Suppressor macrophage (primary cell): ENCODE measurements at regions not wholly inside any gene's neighbourhood (a gene's known extent, or its start where the extent isn't known, plus 50 kb on each side); places are given as distances from the start of the nearest gene placed in this dataset.
A peak's percentile ranks its signal among the peaks of the same experiment; 100 is the strongest.

Experiments used
- DNase-seq, 4 experiments: peaks; one replicate each; pipeline ENCODE4 v3.0.0-alpha.2; 2020 to 2022

DNA sequence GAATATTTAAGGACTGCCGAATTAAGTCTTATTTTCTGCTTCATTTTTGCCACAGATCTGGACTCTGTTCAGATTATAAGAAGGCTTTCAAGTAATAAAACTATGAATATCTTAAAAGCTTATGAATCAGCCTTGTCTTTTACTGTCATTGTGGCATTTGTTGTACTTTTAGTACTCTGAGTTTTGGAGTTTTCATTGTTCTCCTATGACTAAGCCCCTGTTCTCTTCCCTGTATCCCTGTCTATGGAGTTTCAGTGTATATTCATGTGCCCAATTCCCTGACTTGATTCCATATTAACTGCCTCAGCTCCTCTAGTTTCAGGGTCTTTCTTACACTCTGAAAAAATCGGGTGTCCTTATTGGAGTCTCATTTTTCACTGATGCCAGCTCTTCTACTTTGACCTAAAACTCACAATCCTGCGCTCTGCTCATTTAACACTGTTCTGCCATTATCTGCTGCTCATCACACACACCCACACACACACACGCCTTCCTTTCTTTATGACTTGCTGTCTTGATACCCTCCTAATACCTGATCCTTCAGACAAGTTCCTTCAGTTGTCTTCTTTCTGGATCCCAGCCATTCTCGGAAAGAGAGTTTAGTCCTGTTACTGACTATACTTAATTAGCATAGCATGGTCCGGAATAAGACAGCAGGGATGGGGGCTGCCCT lies 511.8 kb downstream of the CPS1 start:
- DNase-seq: no peak

DNA sequence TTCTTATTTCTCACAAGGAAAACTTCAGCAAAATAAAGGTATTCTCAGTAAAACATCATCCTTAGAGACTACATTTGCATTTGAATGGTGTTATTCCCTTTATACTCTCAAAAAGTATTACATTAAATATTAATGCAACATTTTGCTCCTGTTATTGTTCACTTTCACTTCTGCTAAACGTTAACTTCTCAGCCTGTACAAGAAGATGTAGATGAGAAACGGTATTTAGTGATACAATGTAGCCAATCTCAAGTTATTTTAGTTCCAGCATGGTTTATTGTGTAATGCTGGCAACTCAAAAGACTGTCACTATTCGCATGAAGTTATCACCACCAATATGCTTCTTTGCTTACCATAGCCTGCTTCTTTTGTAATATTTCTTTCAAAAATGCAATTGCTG lies 514.1 kb downstream of the CPS1 start:
- DNase-seq: no peak

DNA sequence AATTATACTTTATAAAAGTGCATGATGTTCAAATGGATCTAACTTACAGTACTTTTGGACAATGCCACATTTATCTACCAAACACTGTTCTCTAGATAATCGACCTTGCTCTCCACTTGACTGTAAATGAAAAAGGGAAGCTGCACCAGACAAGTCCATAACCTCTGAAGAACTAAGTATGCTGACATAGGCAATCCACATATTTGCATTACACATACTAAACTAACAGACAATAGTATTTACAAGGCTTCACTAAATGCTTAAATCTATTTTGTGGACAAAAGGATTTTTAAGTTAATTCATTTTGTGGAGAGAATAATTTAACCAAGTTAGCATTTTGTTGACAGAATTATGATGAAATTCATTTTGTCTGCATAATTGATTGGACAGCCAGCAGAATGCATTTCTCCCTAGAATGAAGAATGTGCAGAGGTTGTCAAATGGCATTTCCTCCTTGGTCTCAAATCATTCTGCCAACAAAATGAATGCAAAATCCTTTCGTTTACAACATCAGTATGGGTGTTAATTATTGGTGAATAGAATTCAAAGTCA lies 520.9 kb downstream of the CPS1 start:
- DNase-seq: peak in 1 of 4 experiments; percentile 12

DNA sequence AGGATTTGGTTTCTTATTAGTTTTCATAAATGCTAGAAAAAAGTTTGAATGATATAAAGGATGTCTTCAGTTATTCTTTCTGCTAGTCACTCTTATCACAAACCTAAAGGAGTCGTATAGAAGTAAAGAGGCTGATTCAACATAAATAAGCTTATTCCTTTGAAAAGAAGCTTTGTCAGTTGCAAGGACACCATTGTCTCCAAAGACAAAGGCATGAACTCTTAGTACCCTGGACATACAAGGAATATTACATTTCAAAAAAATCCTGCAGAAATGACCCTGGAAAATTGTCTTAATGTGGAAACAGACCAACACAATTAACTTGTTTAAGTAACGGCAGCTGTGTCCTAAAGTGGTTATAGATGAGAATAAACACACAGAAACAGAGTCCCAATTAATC lies 528.0 kb downstream of the CPS1 start:
- no peak for DNase-seq

DNA sequence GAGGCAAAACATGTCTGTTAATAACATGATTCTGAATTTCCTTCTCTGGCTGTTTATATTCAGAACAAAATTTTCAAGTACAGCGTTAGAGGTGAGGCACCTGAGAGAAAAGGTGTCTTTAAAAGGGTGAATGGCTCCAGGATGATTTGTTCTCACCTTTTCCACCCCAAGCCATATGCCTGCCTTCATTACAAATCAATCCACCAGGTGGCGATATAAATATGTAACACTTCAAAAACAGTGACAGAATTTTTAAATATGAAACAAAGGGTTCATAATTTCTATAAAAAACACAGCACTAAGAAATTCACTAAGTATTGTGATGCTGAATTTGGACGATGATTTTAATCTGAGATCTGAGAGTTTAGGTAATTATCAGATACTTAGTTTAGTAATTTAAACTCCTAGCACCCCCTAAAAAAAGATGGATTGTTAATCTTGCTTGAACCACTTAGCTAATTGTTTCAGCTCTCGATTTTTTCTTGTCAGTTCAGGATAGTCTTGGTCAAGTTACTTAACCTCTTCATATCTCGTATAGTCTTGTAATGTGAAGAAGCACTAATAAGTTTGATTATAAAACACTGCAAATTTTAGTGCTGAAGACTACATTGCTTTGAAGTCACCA lies 528.8 kb downstream of the CPS1 start:
- peak; percentile 3 to 35 (median 16) for DNase-seq

DNA sequence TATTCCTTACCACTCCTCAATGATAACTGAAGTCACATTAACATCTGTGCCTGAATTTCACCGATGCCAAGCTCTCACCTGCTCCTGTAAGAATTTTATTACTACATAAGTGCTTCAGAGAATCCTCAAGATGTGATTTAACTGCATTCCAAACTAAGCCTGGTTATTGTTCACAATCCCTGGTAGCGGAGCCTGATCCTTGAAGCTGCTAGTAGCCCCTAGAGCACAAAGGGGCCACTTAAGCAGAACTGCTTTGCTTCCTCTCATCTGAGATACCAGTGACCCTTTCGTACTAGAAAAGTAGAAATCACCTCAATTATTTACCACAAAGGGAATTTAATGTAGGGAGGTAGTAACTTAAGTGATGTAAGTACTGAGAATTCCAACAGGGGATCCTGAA lies 529.6 kb downstream of the CPS1 start:
- no peak for DNase-seq

DNA sequence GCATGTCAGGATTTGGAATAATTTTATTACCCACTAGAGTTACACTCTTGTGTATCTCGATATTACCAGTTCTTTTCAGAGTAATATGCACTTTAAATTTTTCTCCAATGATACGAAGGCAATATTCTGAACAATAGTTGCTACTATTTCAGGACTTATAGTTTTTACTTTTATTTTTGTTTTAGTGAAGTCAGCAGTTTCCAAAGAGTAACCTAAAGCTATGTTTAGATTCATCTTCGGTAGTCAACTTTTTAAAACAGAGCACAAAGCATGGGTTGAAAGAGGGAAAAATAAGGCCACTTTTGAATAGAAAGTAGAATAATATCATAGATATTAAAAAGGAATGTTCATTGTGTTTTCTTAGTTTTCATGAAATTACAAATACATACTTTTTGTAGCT lies 532.7 kb downstream of the CPS1 start:
- no peak for DNase-seq

DNA sequence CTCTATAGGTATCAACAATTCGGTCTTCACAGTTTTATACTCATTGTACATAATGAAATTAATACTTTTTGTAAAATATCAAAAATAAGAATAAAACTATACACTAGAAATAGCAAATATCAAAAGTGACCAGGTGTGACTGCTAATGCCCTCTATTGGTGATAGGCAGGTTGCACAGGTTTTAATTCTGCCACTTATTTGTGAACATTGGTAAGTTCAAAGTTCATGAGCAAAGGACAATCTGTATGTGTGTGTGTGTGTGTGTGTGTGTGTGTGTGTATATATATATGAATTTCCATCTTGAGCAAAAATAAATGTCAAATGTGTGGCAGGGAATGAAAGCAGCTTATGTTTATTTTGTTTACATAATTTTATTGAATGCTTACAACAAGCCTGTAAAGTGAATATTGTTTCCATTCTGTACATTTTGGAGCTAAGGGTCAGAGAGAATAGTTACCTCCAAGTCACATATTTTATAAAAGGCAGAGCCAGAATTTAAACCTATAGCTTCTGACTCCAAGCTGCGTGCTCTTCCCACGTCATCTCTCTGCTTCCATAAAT lies 537.4 kb downstream of the CPS1 start:
- DNase-seq: no peak

DNA sequence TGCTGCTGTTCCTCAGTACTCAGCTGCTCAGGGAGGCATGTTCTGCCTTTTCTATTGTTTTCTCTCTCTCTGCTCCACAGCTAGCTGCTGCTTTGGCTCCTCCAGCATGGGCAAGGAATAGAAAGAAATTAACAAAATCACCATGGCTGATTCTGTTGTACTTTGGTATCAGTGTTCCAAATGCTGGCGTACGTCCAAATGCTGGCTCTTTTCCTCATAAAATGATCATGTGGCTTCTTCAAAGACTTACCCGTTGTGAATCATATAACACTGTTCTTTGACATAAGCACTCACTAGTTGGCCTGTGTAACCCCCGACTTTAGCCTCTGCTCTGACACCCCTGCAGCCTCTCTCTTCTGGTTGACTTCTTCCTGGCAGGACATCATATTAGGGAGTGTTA lies 547.6 kb downstream of the CPS1 start:
- no peak for DNase-seq

DNA sequence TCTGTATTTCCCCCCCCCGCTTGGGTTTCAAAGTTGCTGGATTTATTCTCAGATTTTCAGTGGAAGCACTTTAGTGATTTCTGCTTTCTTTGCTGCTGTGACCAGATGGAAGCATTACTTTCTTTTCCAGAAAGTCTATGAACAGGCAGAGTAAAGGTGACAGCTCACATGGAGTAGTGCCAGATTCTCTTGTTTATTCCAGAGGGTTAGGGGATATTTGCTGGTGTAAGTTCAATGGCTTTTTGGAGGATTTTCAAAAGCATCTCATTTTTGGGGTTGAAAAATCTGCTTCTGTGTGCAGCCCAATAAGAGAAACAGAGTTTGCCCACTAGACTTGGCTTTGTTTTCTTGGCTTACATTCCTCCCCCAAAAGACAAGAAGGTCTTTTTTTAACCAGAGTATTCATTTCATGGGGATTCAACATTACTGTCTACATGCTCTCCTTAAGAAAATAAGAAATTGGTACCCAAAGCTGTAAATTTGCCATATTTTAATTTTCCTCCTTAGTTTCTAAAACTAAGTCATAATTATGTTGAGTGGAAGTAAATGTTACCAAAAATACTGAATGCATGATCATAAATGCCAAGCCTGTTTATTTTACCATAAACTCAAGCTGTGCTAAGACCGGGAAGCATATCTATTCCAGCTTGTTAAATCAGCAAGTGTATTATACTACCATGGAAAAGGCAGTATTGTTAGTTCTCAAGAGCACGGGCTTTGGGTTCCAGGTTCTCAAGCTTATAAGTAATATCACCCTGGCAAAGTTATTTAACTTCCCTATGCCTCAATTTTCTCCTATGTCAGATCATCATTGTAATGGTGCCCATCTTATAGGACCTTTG lies 557.2 kb downstream of the CPS1 start:
- no peak for DNase-seq

DNA sequence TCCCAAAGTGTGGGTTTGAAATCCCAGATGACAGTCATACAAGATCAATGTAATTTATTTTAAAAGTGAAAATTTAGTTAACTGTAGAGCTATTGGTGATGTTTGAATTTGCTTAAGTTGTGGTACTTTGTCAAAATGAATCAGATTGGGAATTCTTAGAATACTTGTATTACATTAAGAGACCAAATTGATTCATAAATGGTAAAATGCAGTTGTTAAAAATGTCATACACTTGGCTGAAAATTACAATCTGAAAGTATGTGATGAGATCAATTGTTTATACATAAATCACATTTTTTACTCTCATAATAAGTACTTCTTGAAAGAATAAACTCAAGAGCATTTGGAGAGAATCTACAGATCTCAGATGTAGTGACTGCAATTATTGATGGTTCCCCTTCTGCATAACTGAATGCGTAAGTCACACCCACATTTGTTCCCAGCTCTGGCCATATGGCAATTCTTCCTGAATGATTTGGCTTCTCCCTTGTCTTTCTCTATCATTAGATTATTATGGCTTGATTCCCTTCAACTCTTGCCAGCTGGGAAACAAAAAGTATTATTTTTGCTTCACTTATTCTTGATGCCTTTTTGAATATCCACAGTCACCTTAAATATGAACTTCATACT lies 558.5 kb downstream of the CPS1 start:
- DNase-seq: no peak

DNA sequence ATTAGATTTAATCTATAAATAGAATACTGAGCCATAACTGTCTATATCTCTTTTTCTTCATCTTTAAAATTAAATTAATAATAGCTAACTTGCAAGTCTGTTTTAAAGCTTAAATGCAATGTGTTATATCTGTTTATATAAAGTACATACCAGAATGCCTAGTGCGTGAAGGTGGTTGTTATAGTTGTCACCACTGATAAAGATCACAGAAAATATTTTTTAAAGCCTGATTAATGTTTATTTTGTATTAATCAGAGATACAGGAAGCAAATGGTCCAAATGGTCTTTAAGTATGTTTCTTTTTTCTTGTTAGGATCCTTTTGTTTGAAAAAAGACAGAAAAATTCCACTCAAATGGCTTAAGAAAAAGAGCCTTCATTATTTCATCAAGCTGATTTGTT lies 560.6 kb downstream of the CPS1 start:
- no peak for DNase-seq

DNA sequence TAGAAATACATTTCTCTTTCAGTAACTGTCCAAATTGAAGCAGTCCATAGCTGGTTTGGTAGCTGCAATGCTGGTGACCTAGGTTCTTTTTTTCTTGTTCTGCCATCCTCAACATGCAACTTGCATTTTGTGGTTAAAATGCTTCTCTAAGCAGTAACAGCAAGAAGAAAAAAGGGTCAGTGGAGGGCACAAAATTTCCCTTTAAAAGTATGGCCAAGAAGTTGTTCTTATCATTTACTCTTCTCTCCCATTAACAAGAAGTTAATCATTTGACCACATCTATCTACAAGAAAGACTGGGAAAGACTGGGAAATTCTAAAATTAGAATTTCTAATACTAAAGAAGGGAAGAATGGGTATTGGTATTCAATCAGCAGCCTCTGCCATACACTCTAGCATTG lies 569.9 kb downstream of the CPS1 start:
- no peak for DNase-seq

DNA sequence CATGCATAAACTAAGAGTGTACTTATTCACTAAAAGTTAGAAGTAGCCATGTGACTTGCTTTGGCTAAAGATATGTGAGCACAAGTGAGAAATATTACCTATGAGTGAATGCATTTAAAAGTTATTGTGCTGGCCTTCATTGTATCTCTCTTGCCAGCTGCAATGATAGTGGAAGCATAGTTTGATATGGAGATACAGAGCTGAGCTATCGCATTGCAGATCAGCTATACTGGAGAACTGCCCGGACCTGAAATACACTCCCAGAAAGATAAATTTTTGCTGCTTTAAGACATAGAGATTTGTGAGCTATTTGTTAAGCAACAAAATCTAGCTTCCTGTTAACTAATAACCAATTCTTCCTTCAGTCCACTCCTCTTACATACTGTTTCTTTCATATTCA lies 571.1 kb downstream of the CPS1 start:
- no peak for DNase-seq

DNA sequence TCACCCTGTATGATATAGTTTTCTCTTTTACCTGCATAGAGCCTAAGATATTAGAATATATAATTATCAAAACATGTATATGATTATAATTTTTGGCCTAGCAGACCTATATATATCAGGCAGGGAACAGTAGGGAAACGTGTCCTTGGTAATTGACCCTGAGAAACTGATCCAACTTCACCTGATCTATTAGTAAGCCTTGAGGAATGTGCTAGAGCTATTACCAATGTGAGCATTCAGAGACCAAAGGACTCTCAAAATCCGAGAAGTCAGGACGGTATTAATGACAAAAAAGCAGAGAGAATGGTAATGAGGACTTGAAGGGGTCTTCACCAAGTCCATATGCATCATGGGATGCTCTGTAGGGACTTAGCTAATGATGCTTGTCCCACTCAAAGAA lies 571.9 kb downstream of the CPS1 start:
- no peak for DNase-seq

DNA sequence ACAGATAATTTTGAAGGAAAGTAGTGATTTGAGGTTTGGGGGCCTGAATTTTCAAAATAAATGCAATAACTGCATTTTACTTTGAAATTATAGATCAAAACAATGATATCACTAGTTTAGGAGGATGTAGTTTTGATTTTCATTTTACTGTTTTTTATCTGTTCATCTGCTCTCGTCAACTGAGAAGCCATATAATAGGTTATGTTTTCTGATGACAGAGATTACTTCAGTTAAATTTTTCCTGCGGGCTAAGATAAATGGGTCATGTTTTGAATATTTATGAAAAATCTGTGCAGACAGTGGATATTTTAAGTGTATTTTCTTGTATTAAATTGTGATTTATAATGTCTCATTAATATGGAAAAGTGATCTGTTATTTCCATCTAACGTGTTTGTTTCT lies 573.4 kb downstream of the CPS1 start:
- no peak for DNase-seq

DNA sequence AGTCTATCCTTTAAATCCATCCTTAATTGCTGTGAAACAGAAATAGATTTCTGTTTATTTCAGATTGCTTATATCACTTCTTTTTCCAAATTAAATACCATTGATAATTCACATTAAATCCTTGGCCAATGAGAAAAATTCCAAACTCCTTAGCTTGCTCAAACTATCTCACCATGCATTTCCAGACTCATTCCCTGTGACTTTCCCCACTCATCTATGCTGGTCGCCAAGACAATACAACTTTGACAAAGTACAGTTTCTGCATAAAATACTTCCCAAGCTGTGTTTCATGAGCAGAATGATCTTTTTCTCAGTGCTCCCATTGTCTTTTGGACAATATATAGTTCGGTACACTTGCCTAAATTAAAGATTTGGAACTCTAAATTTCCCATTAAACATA lies 575.6 kb downstream of the CPS1 start:
- DNase-seq: no peak

DNA sequence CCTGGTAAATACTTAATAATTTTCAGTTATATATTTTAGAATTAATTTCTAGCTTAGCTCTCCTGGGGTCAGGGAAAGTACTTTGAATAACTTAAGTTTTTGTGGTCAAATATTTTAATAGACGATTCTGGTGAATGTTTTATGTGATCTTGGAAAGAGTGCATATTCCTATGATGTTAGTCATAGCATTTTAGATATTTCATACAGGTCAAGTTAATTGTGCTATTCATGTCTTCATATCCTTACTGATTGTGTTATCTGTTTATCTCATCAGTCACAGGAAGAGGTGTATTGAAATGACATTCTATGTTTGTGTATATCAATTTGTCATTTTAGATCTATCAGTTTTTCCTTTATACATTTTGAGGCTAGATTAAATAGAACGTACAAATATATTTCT lies 576.2 kb downstream of the CPS1 start:
- DNase-seq: no peak

DNA sequence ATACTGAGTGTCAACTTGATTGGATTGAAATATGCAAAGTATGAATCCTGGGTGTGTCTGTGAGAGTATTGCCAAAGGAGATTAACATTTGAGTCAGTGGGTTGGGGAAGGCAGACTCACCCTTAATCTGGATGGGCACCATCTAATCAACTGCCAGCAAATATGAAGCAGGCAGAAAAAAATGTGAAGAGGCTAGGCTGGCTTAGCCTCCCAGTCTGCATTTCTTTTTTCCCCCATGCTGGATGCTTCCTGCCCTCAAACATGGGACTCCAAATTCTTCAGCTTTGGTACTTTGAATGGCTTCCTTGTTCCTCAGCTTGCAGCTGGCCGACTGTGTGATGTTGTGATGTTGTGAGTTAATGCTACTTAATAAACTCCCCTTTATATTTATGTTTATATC lies 577.4 kb downstream of the CPS1 start:
- DNase-seq: no peak

DNA sequence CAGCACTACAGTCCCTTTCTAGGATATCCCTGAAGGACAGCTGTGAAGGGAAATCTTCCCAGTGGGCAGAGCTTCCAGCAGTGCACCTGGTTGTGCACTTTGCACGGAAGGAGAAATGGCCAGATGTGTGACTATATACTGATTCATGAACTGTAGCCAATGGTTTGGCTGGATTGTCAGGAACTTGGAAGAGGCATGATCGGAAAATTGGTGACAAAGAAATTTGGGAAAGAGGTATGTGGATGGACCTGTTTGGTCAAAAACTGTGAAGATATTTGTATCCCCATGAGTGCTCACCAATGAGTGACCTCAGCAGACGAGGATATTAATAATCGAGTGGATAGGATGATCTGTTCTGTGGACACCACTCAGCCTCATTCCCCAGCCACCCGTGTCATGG lies 582.2 kb downstream of the CPS1 start:
- DNase-seq: no peak

DNA sequence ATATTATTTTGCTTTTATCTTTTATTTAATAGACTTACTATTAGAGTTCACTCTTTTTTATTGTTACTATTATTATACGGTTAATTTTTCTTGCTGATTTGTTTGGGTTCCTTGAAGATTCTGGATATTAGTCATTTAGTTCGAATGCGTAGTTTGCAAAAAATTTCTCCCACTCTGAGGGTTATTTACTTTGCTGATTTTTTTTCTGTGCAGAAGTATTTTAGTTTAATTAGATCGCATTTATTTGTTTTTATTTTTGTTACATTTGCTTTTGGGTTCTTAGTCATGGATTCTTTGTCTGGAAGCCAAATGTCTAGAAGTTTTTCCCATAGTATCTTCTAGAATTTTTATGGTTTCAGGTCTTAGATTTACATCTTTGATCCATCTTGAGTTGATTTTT lies 585.2 kb downstream of the CPS1 start:
- DNase-seq: no peak

DNA sequence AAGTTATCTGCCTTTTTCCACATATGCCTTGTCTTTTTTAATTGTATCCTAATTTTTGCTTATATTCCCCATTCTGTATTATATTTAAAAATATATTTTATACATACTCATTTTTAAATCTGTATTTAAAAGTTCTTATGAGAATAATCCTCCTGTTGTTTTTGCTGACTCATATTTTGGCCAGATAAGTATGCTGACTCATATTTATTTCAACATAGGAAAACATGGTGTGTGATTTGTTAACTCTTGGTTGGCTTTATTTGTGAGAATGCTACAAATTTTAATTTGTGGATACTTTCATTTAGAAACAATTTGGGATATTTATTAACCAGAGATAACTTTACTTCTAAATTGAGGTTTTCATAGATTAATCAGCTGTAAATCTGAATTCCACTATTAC lies 587.7 kb downstream of the CPS1 start:
- DNase-seq: no peak
